H1 (cell line): ENCODE measurements at regions not wholly inside any gene's neighbourhood (a gene's known extent, or its start where the extent isn't known, plus 50 kb on each side); places are given as distances from the start of the nearest gene placed in this dataset.

ENCODE experiments used
- BACH1 ChIP-seq: IDR thresholded peaks from 2 replicates; pipeline ENCODE4 v1.6.1; 2012; ENCODE audit warnings: low read length, improper control_type of control experiment
- CBX5 ChIP-seq: fragments of 300-800, 300-1000 bp; sonication (generic); IDR thresholded peaks from 2 replicates; pipeline ENCODE4 v1.7.1; 2016; ENCODE audit warnings: antibody characterized with exemption, low read length, low read depth
- EGR1 ChIP-seq: IDR thresholded peaks from 2 replicates; pipeline ENCODE4 v1.6.1; 2011; ENCODE audit warnings: low read depth, low read length, borderline replicate concordance
- KDM1A ChIP-seq: fragments of 200-600, 300-600 bp; sonication (generic); IDR thresholded peaks from 2 replicates; pipeline ENCODE4 v1.7.1; 2016; ENCODE audit warnings: mild to moderate bottlenecking, low read length, borderline replicate concordance
- POLR2AphosphoS5 ChIP-seq: IDR thresholded peaks from 2 replicates; pipeline ENCODE4 v1.6.1; 2011; ENCODE audit warnings: low read depth, low read length
- RAD21 ChIP-seq, 2 experiments: IDR thresholded peaks in 1 of 2; conservative IDR thresholded peaks in 1 of 2; 2 replicates each; pipeline ENCODE4 v1.6.1; 2011; ENCODE audit warnings: low read depth in 2 of 2, low read length in 2 of 2, improper control_type of control experiment in 1 of 2, inconsistent platforms in 1 of 2, mild to moderate bottlenecking in 1 of 2, moderate library complexity in 1 of 2
- USF2 ChIP-seq: IDR thresholded peaks from 2 replicates; pipeline ENCODE4 v1.6.1; 2011; ENCODE audit warnings: low read length, improper control_type of control experiment
- TF ChIP-seq, protein P1 (sequence below): IDR thresholded peaks from 2 replicates; pipeline ENCODE4 v1.6.1; 2011; ENCODE audit warnings: low read depth, mild to moderate bottlenecking, low read length; ENCODE audit not compliant: insufficient read depth

- TF ChIP-seq USF2: no peak
- TF ChIP-seq POLR2AphosphoS5: no peak
- no peak for TF ChIP-seq RAD21 (IDR thresholded peaks at IDR 0.05 in 1 of 2, conservative IDR thresholded peaks at IDR 0.05 in 1 of 2; ENCODE audit: low read depth in 2 of 2, low read length in 2 of 2)
- no peak for TF ChIP-seq EGR1
- no peak for TF ChIP-seq BACH1
- TF ChIP-seq, protein P1, sequence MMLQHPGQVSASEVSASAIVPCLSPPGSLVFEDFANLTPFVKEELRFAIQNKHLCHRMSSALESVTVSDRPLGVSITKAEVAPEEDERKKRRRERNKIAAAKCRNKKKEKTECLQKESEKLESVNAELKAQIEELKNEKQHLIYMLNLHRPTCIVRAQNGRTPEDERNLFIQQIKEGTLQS: no peak
- TF ChIP-seq KDM1A: no peak
- no peak for TF ChIP-seq CBX5
Measured at GRCh38 chr17:79556271-79556670, 54.6 kb downstream of the RBFOX3 start (continued).
